ENCODE measurements at regions not wholly inside any gene's neighbourhood (a gene's known extent, or its start where the extent isn't known, plus 50 kb on each side); places are given as distances from the start of the nearest gene placed in this dataset.
A peak's percentile ranks its signal among the peaks of the same experiment; 100 is the strongest.
"Not testable (repeated sequence)": the region's sequence is repeated elsewhere in the genome, so short reads cannot be mapped to it uniquely, and the experiment has no call there.

DNA sequence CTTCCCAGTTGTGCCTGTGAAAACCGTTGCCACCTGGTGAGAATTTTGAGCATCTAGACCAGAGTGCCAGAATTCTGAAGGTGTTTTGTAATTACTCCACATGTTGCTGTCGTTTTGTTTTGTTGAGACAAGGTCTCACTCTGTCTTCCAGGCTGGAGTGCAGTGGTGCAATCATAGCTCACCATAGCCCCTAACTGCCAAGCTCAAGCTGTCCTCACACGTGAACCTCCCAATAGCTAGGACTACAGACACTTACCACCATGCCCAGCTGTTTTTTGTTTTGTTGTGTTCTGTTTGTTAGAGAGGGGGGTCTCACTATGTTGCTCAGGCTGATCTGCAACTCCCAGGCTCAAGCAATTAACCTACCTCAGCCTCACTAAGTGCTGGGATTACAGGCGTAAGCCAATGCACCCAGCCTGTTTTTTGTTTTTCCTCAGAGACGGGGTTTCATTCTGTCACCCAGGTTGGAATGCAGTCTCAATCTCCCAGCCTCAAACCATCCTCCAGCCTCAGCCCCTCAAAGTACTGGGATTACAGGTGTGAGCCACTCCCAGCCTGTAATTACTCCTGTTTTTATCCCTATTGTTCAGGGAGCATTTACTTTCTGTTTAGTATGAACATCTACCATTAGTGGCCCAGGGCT is 121.1 kb upstream of the DMRT1 start:
- no peak for DNase-seq

DNA sequence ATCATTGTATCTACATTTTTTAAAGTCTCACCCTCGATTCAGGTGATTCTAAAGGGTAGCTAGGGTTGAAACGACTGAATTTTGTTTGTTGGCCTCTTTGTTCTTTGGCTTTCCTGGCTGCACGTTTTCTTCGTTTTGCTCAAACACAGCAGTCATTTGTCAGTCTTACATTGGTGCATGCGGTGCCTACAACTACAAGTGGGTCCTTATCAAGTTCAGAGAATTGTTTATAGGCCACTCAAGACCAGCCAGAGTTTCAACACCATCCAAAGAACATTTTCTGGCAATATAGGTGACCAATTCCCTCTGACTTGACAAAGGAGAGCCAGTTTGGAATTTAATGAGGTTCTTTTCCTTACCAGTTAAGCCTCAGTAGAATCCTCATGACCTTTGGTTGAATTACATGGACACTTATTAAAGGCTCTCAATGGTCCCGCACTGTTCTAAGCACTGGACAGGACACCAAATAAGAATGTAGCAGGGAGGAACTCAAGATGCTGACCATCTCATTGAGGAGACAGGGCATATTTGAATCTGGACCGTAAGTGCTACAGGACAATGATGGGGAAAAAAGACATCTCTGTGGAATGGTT is 119.0 kb upstream of the DMRT1 start:
- no peak for DNase-seq

DNA sequence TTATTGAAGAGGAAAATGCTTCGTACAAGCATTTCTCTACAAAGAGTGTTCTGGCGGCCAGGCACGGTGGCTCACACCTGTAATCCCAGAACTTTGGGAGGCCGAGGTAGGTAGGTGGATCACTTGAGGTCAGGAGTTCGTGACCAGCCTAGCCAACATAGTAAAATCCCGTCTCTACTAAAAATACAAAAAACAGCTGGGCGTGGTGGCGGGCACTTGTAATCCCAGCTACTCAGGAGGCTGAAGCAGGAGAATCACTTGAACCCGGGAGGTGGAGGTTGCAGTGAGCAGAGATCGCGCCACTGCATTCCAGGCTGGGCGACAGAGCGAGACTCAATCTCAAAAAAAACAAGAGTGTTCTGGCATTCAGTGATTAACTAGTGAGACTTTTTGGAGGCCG is 117.0 kb upstream of the DMRT1 start:
- not testable (repeated sequence) for DNase-seq

DNA sequence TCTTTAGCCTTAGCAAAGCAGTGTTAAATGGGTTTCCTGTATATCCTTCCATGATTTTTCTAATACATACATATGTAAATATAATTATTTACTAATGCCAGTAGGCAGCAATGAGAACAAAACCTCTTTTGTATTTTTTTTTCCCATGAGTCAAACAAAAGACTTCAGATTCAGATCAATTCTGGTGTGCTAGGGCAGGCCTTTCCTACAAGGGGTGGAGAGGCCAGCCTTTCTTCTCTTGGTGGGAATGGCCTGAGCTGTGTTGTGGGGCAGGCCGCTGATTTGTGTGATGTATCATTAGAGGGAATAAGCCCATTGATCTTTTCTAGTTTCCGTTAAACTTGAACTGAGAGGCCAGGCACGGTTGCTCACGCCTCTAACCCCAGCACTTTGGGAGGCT is 115.5 kb upstream of the DMRT1 start:
- no peak for DNase-seq

DNA sequence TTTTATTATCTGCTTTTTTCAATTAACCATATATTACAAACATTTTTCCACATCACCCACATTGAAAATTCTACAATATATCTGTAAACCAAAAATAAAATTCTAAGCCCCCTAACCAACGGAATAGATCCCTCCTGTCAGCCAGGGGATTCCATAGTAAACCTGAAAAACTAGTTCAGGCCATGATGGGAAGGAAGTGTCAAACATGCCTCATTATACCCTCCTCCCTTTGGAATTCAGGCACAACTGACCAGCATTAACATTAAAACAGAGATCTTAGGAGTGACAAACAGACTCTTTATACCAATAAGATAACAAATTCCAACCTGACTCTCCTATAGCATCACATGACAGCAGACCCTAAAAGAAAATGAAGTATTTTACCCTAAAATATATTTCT is 113.7 kb upstream of the DMRT1 start:
- no peak for DNase-seq

DNA sequence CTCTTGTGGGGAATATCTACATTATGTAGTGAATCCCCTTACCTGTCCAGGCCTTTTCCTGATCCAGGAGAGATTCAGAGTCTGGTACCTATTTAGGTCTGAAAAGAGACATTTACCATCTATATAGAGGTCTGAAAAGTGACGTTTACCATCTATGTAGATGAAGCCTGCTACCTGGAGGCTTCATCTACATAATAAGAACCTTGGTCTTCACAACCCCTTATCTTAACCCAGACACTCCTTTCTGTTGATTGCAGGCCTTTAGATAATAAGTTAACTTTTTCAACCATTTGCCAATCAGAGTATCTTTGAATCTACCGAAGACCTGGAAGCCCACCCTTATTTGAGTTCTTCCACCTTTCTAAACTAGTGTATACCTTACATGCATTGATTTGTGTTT is 113.0 kb upstream of the DMRT1 start:
- DNase-seq: no peak

DNA sequence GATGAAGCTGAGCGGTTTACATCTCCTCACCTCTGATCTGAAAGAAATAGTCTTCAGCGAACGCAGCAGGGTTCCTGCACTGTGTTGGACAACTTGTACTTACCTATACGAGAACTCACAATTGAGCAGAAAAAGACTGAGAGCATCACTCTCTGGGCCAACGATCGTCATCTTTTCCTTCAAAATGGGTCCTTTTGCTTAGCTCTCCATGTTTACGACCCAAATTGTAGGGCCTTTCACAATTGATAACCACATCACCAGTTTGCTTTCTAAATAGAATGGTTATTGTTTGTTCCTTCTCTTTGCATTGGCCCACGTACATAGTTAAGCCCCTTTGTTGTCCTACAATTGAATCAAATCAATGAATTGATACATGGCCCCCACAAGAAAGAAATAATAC is 110.0 kb upstream of the DMRT1 start:
- DNase-seq: no peak

DNA sequence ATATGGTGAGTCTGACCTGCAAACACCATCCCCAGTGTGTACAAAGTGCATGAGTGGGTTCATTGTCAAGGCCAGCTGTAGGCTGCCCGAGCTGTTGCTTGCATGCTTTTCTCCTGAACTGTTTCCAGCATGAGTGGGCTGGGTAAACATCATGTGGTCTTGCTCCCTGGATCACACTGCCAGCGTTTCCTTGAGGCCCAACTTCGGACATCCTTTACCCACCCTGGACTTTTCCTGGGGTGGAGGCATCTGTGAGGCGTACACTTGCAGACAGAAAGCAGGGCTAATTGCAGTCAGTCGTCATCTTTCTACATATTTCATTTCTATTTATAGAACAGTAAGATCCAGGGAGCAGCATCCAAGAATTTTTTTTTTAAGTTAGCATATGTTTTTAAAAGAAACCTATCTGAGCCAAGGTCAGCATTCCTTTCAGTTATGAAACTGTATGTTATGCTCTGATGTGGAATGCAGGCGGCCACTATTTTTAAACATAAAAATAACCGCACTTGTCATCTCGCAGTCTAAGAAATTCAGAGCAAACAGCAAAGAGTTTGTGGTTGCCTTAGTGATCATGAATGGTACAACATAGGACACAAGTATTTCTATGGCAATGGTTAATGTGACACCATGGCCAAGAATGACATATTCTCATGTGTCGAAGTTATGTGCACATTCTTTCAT is 106.5 kb upstream of the DMRT1 start:
- DNase-seq: no peak

DNA sequence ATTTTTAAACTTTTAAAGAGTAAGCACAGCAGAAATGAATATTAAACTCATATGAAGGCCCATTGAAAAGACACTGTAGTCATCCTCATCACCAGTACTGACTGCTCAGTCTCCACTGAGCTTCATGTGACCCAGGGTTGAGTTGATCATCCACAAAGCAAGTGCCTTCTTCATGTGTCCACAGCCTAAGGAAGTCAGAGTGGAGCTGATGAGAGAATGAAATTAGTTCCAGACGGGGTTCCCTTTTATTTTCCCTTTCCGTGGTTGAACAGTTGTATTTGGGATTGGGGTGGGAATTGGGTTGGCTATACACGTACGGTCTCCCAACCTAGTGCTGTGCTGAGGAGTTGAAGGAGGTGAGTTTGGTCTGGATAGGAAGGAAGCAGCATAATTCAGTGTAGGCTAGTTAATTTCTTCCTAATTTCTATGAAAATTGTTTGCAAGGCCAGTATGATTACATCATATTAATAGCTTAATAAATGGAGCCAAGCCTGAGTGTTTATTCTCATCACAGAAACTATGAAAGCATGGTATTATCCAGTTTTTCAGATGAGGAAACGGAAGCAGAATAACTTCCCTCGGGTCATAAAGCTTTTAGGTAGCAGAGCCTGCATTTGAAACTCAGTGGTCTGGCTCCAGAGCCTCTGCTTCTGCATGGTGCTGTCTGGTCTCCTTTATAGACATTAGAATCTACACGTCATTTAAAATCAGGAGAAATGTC is 103.9 kb upstream of the DMRT1 start:
- DNase-seq: no peak

DNA sequence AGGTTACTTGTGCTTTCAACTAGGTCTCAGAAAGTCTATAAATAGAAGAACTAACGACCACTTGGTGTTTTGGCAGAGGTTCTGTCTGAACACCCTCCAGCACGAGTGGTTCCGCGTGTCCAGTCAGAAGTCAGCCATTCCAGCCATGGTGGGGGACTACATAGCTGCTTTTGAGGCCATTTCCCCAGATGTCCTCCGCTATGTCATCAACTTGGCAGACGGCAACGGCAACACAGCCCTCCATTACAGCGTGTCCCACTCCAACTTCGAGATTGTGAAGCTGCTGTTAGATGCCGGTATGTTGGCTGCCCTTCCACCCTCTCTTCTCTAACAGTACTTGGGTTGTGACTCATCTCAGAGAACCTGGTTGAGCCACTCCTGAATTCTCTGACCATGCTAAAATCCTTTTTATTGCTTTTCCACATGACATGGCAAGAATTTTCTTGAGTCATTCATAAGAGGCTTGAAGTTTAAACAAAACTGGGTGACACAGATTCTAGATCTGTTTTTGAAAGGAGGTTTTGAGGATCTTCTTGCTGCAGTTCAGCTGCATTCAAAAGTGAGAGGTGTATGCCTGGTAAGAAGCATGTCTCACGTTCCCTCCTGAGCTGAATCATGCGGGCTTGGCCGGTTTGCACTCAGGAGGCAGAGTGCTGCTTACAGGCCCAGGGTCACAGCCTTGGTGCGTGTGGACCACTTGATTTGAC is 103.1 kb upstream of the DMRT1 start:
- DNase-seq: no peak

DNA sequence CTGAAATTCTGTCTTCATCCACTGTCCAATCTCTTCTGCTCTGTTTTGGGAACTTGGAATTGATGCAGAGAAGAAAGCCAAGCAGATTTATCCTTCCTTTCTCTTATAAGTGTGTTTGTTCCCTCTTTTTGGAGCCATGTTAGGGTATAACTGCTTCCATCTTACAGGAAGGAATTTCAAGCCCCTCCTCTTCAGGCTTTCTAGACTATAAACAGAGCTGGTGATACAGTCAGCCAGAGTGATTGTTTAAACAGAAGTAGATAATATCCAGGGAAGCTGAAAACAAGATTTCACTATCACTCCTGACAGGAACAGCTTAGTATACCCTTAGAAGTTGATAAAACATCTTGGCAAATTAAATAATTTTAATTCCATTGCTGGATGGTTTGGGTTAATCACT is 102.1 kb upstream of the DMRT1 start:
- no peak for DNase-seq

DNA sequence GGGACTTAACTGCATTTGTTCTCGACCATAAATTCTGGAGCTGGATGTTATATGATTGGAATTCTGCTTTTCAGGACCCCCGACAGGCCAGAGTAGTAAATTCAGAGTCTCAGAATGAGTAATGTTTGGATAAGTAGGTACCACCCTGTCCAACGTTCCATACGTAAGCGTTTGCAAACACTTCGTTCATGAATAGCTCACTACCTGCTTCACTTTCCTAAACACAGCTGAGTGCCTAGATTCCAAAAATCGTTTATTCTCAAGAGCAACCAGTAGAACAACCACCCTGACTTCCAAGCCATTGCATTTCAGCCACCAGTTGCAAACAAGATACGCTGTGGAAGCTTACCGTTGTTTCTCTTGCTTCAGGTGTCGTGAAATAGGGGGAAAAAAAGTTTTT is 101.3 kb upstream of the DMRT1 start:
- no peak for DNase-seq

DNA sequence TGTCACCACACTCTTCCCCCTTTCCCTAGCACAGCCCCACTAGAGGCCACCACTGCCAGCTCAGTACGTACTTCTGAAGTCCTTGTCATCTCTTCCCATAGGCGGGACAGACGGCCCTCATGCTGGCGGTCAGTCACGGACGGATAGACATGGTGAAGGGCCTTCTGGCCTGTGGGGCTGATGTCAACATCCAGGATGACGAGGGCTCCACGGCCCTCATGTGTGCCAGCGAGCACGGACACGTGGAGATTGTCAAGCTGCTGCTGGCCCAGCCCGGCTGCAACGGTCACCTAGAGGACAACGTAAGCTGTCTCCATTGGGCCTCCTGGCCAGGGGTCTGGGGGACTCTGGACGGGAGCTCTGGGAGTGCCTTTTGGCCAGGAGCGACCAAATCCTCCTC is 99.4 kb upstream of the DMRT1 start:
- DNase-seq: no peak

DNA sequence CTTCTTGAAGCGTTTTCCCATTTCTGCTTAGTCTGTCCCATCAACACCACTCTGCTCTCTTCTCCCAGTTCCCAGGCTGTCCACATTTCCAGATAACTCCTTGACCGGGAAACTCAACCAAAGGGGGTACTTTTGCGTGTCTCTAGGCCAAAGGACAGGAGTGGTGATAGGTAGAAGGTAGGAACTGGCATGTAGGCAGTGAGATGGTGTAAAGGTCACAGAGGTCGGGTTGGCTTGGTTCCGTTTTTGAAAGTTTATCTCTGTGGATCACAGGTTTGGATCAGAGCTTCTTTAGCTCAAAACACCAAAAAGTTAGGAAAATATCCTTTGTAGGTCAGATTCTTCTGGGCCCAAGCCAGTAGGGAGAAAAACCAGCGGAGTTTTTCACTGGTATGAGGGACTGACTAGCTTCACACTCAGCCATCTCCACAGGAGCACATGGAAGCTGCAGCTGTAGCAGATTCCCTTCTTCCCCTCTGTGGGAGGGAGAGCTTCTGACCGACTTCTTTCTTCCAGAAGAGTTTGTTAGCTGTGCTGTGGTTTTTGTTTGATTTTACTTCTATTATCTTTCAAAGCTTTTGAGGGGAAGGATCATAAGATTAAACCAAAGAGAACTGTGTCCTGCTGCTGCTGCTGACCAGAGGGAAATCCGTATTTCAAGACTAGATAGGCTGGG is 98.4 kb upstream of the DMRT1 start:
- DNase-seq: no peak

DNA sequence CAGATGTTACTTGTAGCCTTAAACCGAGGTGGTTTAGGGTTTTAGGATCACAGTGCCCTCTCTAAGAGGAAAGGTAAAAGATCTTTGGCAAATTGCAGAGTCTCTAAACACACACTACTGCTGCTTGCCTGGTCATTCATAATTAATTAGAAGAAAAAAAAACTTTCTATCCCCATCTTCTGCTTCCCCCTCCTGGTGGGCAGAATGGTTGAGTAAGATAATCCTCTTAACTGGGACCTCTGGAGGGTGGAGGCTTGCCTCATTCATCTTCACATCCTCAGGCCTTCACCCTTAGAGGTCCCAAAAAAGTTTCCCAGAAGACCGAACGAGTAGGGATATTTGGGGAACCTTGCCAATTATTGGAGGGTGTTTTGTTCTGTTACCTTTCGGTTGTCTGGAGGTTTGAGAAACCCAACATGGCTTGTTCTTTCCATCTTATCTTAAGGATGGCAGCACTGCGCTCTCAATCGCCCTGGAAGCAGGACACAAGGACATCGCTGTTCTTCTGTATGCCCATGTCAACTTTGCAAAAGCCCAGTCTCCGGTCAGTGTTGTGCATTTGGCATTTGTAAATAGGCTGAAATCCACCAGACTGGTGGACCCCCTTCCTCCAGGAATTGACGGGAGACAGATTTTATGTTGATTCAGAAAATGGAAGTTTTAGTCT is 97.3 kb upstream of the DMRT1 start:
- no peak for DNase-seq

DNA sequence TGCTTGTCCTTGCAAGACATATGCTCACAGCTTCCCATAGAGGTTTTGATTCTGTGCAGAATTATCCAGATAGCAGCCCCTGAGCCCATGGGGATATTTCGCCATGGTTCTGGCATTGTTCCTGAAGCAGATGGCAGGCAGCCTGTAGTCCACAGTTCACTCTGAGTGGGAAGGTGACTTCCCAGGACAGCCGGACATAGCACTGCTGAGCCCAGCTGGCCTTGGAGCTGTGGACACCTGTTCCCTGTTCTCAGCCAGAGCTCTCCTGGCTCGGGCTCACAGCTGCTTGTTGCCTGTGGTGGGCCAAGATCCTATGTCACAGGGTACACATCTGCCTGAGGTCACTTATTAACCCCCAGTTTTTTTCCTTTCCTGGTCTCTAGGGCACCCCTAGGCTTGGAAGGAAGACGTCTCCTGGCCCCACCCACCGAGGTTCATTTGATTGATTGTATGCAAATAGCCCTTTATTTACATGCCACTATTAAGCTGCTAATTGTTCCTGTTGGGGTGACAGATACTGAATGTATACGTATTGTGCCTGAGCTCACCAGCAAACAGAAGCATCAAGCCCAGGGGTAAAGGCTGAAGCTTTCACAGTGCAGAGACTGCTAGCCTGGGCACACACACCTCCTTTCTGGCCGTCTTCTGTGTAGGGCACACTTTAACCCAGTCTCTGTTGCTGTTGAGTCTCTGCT is 96.6 kb upstream of the DMRT1 start:
- DNase-seq: no peak

DNA sequence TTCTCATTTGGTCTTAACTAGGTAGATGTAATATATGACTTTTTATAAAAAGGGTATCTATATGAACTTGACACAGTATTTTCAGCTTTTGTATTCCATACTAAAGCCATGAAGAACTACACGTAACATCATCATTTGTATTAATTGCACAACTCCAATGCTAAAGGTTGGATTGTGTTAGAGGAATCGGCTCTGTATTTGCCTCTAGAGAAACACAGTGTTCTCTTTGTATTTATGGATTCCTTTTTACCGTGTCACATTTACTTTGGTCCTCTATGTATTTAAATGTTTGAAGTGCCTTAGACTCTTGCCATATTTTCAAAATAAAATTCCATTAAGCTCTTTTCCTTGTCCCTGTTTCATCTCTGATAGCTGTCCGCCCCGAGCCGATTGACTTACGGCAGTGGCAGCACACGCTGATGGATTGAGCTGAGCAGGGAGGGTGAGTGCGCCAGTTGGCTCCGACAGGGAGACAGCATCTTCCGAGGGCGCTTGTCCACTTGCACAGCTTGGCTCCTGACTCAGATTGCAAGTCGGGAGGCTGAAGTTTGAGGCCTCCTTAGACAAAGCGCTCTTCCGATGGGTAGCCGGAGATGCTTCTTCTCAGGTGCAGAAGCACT is 95.6 kb upstream of the DMRT1 start:
- DNase-seq: no peak

DNA sequence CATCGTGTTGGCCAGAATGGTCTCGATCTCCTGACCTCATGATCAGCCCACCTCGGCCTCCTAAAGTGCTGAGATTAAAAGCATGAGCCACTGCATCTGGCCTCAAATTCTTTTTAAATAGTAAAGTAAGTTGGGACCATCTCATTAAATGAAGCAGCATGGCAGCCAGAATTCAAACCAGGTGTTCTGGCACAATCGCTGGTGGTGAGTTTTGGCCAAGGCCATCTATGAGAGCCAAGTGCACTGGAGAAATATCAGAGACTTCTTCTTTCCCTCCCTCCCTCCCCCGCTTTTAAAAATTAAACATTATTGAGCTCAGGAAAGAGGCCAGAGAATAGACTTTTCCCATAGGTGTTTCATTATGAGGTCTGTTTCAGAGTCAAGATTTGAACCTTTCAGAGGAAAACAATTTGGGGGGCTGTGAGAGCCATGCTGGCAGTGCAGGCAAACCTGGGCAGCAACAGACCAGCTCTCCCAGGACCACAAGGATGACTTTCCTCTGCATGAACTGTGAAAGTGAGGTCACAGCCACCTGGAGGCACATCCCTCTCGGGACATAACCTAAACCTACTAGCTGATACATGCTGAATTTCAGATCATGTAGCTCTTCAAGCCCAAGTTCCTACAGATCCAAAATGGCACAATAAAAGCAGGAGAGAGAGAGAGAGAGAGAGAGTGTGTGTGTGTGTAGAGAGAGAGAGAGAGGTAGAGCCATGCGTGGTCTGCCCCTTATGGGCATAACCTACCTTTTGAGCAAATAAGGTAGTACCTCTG is 94.6 kb upstream of the DMRT1 start:
- DNase-seq: no peak

DNA sequence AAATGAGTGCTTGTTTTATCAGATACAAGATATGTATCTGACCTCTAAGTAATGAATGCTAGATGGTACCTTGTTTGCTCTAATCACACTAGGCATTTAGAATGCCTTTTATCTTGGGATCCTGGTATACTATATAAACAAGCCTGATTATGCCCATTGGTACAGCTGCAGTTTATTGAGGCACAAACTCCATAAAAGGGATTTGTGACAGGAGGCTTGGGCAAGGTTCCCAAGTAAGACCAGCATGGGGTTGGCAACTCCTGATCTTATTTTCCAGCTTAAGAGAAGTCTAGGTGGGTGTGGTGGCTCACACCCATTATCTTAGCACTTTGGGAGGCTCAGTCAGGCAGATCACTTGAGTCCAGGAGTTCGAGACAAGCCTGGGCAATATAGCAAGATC is 93.9 kb upstream of the DMRT1 start:
- peak; percentile 43 for DNase-seq

DNA sequence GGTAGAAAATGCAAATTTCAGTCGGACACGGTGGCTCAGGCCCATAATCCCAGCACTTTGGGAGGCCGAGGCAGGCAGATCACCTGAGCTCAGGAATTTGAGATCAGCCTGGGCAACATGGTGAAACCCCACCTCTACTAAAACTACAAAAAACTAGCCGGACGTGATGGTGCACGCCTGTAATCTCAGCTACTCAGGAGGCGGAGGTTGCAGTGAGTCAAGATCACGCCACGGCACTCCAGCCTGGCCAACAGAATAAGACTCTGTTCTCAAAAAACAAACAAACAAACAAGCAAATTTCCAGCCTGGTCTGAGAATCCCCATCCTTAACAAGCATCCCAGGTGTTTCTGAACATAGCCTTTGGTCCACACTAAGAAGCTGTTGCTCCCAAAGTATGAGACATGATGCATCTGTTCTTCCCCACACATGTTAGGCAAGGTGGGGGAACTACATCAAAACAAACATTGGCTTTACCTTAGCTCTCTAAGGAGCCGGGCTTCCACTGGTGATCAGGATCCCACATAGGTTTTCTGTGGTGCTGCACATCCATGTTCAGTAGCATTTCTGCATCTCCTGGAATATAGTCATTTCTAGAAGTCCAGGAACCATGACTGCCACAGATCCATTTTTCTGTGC is 92.5 kb upstream of the DMRT1 start:
- no peak for DNase-seq
